ENCODE measurements at regions not wholly inside any gene's neighbourhood (a gene's known extent, or its start where the extent isn't known, plus 50 kb on each side); places are given as distances from the start of the nearest gene placed in this dataset.

DNA sequence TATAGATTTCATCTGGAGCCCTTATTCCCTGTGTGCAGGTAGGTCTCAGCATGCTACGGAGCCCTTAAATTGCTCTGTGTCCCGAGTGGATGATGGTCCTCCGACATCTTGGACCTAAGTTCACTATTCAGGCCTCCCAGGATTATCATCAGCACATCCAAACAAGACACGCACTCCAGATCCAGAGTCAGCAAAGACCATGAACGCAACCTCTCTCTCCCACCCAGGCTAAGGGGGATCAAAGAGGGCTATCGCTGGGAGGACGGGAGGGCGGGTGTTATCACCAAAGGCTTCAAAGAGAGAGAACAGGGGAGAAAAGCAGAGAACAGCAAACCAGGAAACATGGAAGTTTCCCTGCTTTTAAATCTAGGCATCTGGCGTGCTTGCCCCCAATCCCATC, 659.4 kb downstream of the TBC1D22A start:
- no peak overlapping the region for H3K4me3 ChIP-seq (ENCODE audit: control insufficient read depth, low read depth, low read length)
- DNase-seq (ENCODE audit: low read depth), result no peak
- TF ChIP-seq, protein P1, sequence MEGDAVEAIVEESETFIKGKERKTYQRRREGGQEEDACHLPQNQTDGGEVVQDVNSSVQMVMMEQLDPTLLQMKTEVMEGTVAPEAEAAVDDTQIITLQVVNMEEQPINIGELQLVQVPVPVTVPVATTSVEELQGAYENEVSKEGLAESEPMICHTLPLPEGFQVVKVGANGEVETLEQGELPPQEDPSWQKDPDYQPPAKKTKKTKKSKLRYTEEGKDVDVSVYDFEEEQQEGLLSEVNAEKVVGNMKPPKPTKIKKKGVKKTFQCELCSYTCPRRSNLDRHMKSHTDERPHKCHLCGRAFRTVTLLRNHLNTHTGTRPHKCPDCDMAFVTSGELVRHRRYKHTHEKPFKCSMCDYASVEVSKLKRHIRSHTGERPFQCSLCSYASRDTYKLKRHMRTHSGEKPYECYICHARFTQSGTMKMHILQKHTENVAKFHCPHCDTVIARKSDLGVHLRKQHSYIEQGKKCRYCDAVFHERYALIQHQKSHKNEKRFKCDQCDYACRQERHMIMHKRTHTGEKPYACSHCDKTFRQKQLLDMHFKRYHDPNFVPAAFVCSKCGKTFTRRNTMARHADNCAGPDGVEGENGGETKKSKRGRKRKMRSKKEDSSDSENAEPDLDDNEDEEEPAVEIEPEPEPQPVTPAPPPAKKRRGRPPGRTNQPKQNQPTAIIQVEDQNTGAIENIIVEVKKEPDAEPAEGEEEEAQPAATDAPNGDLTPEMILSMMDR (IDR thresholded peaks at IDR 0.05; ENCODE audit: control insufficient read depth, insufficient read depth, low read depth, low read length, missing control alignments), result no peak

DNA sequence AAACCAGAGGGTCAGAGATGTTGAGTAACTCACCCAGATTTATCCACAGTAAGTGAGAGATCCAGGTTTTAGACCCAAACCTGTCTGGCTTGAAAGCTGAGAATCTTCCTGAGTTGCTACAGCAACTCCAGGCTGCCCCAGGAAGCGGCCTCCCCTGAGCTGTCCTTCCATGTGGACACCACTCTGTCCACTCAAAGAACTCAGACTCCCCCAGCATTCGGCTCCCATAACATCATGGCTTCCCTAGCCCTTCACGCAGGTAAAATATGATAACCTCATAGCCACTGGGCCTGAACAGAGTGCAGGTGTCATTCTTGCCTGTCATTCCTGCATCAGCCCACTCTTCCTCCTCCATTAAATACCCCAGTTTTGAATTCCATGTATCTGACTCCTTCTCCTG, 657.8 kb downstream of the TBC1D22A start:
- DNase-seq (ENCODE audit: low read depth), result no peak
- H3K4me3 ChIP-seq (ENCODE audit: control insufficient read depth, low read depth, low read length), result no peak overlapping the region
- TF ChIP-seq, protein P1 (IDR thresholded peaks at IDR 0.05; ENCODE audit: control insufficient read depth, insufficient read depth, low read depth, low read length, missing control alignments), result no peak

DNA sequence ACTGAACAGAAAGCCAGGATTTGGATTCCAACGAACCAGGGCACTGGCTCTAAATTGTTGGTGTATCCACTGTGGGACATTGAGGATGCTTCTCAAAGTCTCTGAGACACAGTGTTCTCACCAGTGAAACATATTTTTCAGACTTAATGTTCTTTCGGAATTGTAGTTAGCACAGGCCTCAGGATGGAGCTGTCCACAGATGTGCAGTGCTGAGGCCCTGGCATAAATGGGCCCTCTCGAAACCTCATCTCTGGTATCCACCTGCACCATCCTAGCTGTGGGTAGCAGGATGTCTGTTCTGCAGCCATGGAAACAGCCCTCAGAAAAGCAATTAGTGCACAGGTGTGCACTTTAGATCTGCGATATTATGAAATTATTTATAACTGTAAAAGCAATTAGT, 656.8 kb downstream of the TBC1D22A start:
- TF ChIP-seq, protein P1 (IDR thresholded peaks at IDR 0.05; ENCODE audit: control insufficient read depth, insufficient read depth, low read depth, low read length, missing control alignments), result no peak
- no peak for DNase-seq (ENCODE audit: low read depth)
- H3K4me3 ChIP-seq (ENCODE audit: control insufficient read depth, low read depth, low read length), result no peak overlapping the region

DNA sequence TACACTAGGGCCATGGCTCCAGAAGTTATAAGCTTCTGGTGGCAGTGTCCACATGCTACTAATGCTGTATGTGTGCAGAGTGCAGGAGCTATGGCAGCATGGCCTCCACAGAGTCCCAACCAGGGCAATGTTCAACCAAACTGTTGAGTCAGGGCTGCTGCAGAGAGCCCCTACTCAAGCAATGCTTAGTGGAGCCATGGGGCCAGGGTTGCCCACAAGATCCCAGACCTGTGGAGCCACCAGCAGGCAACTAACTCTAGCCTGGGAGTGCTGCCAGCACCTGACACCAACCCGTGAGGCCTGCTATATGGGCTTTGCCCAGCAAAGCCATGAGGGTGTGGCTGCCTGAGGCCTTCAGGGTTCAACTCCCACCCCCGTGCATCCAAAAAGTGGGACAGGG, 655.2 kb downstream of the TBC1D22A start:
- no peak for DNase-seq (ENCODE audit: low read depth)
- TF ChIP-seq, protein P1 (IDR thresholded peaks at IDR 0.05; ENCODE audit: control insufficient read depth, insufficient read depth, low read depth, low read length, missing control alignments), result no peak
- H3K4me3 ChIP-seq (ENCODE audit: control insufficient read depth, low read depth, low read length), result no peak overlapping the region

DNA sequence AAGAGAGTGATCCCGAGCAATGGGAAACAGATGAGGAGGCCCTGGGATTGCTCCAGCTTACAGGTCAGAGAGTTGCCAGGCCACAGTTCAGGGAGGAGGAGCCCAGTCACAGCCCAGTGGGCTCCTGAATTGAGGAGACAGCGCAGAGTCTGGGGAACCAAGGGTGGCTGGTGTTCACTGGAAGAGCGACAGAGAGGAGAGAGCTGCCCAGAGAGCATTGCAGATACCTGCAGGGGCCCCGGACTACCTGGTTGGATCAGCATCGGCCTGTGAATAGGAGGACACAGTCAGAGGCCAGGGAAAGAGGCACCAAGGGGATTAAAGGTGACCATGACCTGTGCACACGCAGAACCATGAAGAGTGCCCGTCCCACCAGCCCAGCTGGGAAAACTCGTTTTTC, 648.6 kb downstream of the TBC1D22A start:
- TF ChIP-seq, protein P1 (IDR thresholded peaks at IDR 0.05; ENCODE audit: control insufficient read depth, insufficient read depth, low read depth, low read length, missing control alignments), result no peak
- DNase-seq (ENCODE audit: low read depth), result no peak
- H3K4me3 ChIP-seq (ENCODE audit: control insufficient read depth, low read depth, low read length), result no peak overlapping the region

DNA sequence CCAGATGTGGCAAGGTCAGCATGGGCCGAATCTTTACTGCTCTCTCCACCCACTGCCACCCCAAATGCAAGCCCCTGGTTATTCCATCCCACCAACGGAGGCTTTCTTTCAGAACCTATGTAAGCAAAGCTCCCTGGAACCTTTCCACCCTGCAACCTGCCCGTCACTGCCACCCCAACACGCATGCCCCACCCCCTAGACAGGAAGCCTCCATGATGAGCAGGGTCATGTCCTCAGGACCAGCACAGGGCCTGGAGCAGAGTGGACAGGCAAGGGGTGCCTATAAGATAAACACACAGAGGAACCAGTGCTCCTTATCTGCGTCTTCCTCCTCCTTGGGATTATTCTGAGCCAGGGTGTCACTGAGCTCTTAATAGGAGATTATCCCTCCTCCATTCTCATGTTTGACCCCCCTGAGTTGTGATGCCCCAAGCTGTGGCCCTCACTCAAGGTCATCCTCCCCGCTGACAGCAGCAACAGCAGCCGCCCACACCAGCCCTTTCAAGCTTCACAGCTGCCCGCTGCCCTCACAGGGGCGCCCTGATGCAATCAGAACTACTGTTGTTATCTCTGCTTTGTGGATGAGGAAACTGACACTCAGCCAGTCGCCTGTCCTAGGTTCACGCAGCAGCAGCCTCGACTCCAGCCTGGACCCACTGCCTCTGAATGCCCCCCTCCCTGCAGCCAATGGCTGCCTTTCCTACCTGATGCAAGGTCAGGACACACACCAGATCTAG, 647.3 kb downstream of the TBC1D22A start:
- no peak for DNase-seq (ENCODE audit: low read depth)
- H3K4me3 ChIP-seq (ENCODE audit: control insufficient read depth, low read depth, low read length), result no peak overlapping the region
- TF ChIP-seq, protein P1 (IDR thresholded peaks at IDR 0.05; ENCODE audit: control insufficient read depth, insufficient read depth, low read depth, low read length, missing control alignments), result no peak

Measured in AG09309 (cell line).